GM23338 (cell line): ENCODE measurements at regions not wholly inside any gene's neighbourhood (a gene's known extent, or its start where the extent isn't known, plus 50 kb on each side); places are given as distances from the start of the nearest gene placed in this dataset.
A peak's percentile ranks its signal among the peaks of the same experiment; 100 is the strongest.

Experiments
- ATAC-seq: fragments of 200-7000 bp; cut with Tn5 transposase; 3 replicates; pipeline ENCODE4 v1.9.1; 2020
- DNase-seq: peaks from one replicate; pipeline ENCODE4 v3.0.0-alpha.2; 2015; ENCODE audit warnings: low spot score
- H2AFZ ChIP-seq: fragments of 200-600 bp; sonication (generic); 2 replicates; pipeline ENCODE4 v1.8.0; 2016; ENCODE audit warnings: antibody characterized with exemption, mild to moderate bottlenecking, moderate library complexity
- H3F3A ChIP-seq: fragments of 200-600 bp; sonication (generic); replicated peaks from 2 replicates; pipeline ENCODE4 v1.8.0; 2017; ENCODE audit warnings: antibody characterized with exemption, mixed run types, low read depth
- H3K27ac ChIP-seq: fragments of 200-600 bp; sonication (generic); 2 replicates; pipeline ENCODE4 v1.6.1; 2016; ENCODE audit warnings: low read depth
- H3K27me3 ChIP-seq: fragments of 200-600 bp; sonication (generic); 2 replicates; pipeline ENCODE4 v1.8.0; 2016; ENCODE audit warnings: mild to moderate bottlenecking, mixed run types, moderate library complexity; ENCODE audit not compliant: insufficient read depth
- H3K36me3 ChIP-seq: fragments of 200-600 bp; sonication (generic); 2 replicates; pipeline ENCODE4 v1.8.0; 2016; ENCODE audit warnings: mild to moderate bottlenecking; ENCODE audit not compliant: insufficient read depth
- H3K4me1 ChIP-seq: fragments of 200-600 bp; sonication (generic); 2 replicates; pipeline ENCODE4 v1.8.0; 2016; ENCODE audit warnings: mild to moderate bottlenecking, moderate library complexity; ENCODE audit not compliant: insufficient read depth
- H3K4me2 ChIP-seq: fragments of 200-600 bp; sonication (generic); 2 replicates; pipeline ENCODE4 v1.7.1; 2017; ENCODE audit warnings: mixed run types
- H3K4me3 ChIP-seq: fragments of 200-600 bp; sonication (generic); 2 replicates; pipeline ENCODE4 v1.6.1; 2016; ENCODE audit warnings: mixed run types
- H3K79me2 ChIP-seq: fragments of 200-600 bp; sonication (generic); replicated peaks from 2 replicates; pipeline ENCODE4 v1.8.0; 2017; ENCODE audit warnings: mild to moderate bottlenecking; ENCODE audit not compliant: insufficient read depth
- H3K9me2 ChIP-seq: fragments of 200-600 bp; sonication (generic); 2 replicates; pipeline ENCODE4 v1.8.0; 2017; ENCODE audit not compliant: insufficient read depth
- H4K20me1 ChIP-seq: fragments of 200-600 bp; sonication (generic); replicated peaks from 2 replicates; pipeline ENCODE4 v1.8.0; 2017; ENCODE audit warnings: mild to moderate bottlenecking; ENCODE audit not compliant: insufficient read depth
- H3K27ac Mint-ChIP-seq: 2 replicates; pipeline ENCODE4 v1.8.0; 2020; ENCODE audit warnings: inconsistent platforms, mild to moderate bottlenecking, moderate library complexity, mixed read lengths
- H3K27me3 Mint-ChIP-seq: 3 replicates; pipeline ENCODE4 v1.8.0; 2022; ENCODE audit warnings: low read depth, mild to moderate bottlenecking, moderate library complexity, mixed read lengths, inconsistent platforms; ENCODE audit not compliant: insufficient read depth, poor library complexity
- H3K36me3 Mint-ChIP-seq: 3 replicates; pipeline ENCODE4 v1.8.0; 2021; ENCODE audit warnings: low read depth, mild to moderate bottlenecking, inconsistent platforms, moderate library complexity, mixed read lengths
- H3K4me1 Mint-ChIP-seq: 3 replicates; pipeline ENCODE4 v1.8.0; 2020; ENCODE audit warnings: mild to moderate bottlenecking, inconsistent platforms, mixed read lengths
- H3K4me3 Mint-ChIP-seq: 3 replicates; pipeline ENCODE4 v1.8.0; 2021; ENCODE audit warnings: moderate library complexity, mild to moderate bottlenecking, inconsistent platforms, mixed read lengths
- H3K9me3 Mint-ChIP-seq: 3 replicates; pipeline ENCODE4 v1.8.0; 2020; ENCODE audit warnings: moderate library complexity, mild to moderate bottlenecking, inconsistent platforms, mixed read lengths
- CREB1 ChIP-seq: fragments of 250-450 bp; sonication (Bioruptor Pico); IDR thresholded peaks from 2 replicates; pipeline ENCODE4 v1.5.0; 2020; ENCODE audit warnings: low read depth, mild to moderate bottlenecking, moderate library complexity
- EZH2 ChIP-seq: fragments of 200-600 bp; sonication (generic); IDR thresholded peaks from one replicate; pipeline ENCODE4 v1.8.0; 2017; ENCODE audit warnings: antibody characterized with exemption, mild to moderate bottlenecking, low read depth; ENCODE audit not compliant: unreplicated experiment
- EZH2phosphoT487 ChIP-seq: fragments of 200-600 bp; sonication (generic); IDR thresholded peaks from one replicate; pipeline ENCODE4 v1.8.1; 2018; ENCODE audit warnings: antibody characterized with exemption; ENCODE audit not compliant: unreplicated experiment
- JUNB ChIP-seq: IDR thresholded peaks from one replicate; pipeline ENCODE4 v1.6.1; 2016; ENCODE audit warnings: antibody characterized with exemption; ENCODE audit not compliant: unreplicated experiment
- NANOG ChIP-seq: IDR thresholded peaks from 2 replicates; pipeline ENCODE4 v1.6.1; 2016; ENCODE audit warnings: antibody characterized with exemption, borderline replicate concordance
- POLR2AphosphoS5 ChIP-seq: IDR thresholded peaks from 2 replicates; pipeline ENCODE4 v1.6.1; 2016; ENCODE audit warnings: antibody characterized with exemption, low read depth
- STAT1 ChIP-seq: IDR thresholded peaks from one replicate; pipeline ENCODE4 v1.6.1; 2016; ENCODE audit warnings: antibody characterized with exemption; ENCODE audit not compliant: unreplicated experiment
- ZNF114 ChIP-seq: fragments of 250-450 bp; sonication (Bioruptor Pico); IDR thresholded peaks from 2 replicates; pipeline ENCODE4 v1.5.0; 2020; ENCODE audit warnings: mild to moderate bottlenecking, moderate library complexity
- ZNF331 ChIP-seq: fragments of 250-450 bp; sonication (Bioruptor Pico); IDR thresholded peaks from 2 replicates; pipeline ENCODE4 v1.5.0; 2020; ENCODE audit warnings: low read depth, mild to moderate bottlenecking, moderate library complexity
- TF ChIP-seq, protein P1 (sequence below): fragments of 250-450 bp; sonication (Bioruptor Pico); IDR thresholded peaks from 2 replicates; pipeline ENCODE4 v1.5.0; 2020; ENCODE audit warnings: mild to moderate bottlenecking, moderate library complexity
- TF ChIP-seq, protein P2 (sequence below), 2 experiments: fragments of 200-600 bp in 1 of 2; sonication (generic) in 1 of 2; conservative IDR thresholded peaks; 2 replicates each; pipeline versions ENCODE4 v1.5.1 to v1.6.1; 2016 to 2017; ENCODE audit warnings: antibody characterized with exemption in 2 of 2, low read depth in 2 of 2, mild to moderate bottlenecking in 2 of 2, moderate library complexity in 1 of 2

DNA sequence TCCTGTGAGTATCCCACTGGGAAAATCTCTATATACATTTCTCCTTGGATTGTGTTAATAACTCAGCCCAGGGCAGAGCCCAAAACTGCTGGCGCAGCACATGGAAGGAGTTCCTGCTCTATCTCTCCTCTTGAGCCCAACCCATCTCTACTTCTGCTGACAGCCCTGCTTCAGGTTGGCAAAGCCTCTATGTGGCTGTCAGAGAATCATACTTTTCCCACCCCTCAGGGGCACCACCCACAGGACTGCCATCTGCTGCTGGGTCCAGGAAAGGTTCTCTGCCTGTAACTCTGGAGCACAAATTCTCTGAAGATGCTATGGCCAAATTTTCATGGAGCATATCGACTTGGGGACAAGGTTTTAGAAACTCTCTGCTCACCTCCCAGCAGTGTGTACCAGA, 278.5 kb upstream of the EMCN start:
- no peaks in the 10 kb centered on the region for H3K9me2 ChIP-seq
- Mint-ChIP-seq H3K27ac (no peak overlapping the region), H3K9me3 (no peaks in the 10 kb centered on the region)

DNA sequence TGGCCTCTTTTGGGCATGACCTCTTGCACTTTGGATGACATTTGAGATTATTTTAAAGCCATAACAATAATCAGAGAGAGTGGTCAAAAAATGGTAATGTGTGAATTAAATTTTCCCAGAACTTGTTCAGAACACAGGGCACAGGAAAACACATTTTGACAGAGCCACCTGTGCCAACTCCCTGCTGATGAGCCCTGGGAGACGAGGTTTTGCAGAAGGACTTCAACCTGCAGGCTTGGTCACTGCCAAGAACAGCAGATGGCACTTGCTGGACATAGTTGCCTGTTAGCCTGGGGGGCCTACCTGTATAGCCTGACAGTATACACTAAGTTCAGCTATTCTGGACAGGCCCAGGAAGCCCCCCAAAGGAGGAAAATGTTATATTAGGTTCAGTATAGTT, 277.8 kb upstream of the EMCN start:
- Mint-ChIP-seq H3K27me3 (no peaks in the 10 kb centered on the region), H3K4me3 (no peak overlapping the region), H3K9me3 (no peaks in the 10 kb centered on the region), H3K27ac (no peak overlapping the region), H3K36me3 (no peaks in the 10 kb centered on the region), H3K4me1 (peaks cover 13% of the 10 kb centered on the region; the same call in 2 of the 3 replicates)
- Histone ChIP-seq H3K27me3 (no peaks in the 10 kb centered on the region), H2AFZ (no peak overlapping the region), H3K4me1 (0 out of 2 replicates have a peak, but pooled peaks cover 9% of the 10 kb centered on the region), H3F3A (no peaks in the 10 kb centered on the region), H3K9me2 (no peaks in the 10 kb centered on the region), H3K79me2 (no peaks in the 10 kb centered on the region), H4K20me1 (no peaks in the 10 kb centered on the region), H3K36me3 (no peaks in the 10 kb centered on the region), H3K4me3 (no peak overlapping the region), H3K27ac (no peak overlapping the region), H3K4me2 (no peak overlapping the region)
- ATAC-seq: no peak
- DNase-seq: no peak
- TF ChIP-seq NANOG (no peak), JUNB (no peak), EZH2phosphoT487 (no peak), STAT1 (no peak), POLR2AphosphoS5 (no peak), ZNF331 (no peak), EZH2 (no peak), CREB1 (no peak), ZNF114 (CRISPR knock-in tag) (no peak)
- TF ChIP-seq, protein P1, sequence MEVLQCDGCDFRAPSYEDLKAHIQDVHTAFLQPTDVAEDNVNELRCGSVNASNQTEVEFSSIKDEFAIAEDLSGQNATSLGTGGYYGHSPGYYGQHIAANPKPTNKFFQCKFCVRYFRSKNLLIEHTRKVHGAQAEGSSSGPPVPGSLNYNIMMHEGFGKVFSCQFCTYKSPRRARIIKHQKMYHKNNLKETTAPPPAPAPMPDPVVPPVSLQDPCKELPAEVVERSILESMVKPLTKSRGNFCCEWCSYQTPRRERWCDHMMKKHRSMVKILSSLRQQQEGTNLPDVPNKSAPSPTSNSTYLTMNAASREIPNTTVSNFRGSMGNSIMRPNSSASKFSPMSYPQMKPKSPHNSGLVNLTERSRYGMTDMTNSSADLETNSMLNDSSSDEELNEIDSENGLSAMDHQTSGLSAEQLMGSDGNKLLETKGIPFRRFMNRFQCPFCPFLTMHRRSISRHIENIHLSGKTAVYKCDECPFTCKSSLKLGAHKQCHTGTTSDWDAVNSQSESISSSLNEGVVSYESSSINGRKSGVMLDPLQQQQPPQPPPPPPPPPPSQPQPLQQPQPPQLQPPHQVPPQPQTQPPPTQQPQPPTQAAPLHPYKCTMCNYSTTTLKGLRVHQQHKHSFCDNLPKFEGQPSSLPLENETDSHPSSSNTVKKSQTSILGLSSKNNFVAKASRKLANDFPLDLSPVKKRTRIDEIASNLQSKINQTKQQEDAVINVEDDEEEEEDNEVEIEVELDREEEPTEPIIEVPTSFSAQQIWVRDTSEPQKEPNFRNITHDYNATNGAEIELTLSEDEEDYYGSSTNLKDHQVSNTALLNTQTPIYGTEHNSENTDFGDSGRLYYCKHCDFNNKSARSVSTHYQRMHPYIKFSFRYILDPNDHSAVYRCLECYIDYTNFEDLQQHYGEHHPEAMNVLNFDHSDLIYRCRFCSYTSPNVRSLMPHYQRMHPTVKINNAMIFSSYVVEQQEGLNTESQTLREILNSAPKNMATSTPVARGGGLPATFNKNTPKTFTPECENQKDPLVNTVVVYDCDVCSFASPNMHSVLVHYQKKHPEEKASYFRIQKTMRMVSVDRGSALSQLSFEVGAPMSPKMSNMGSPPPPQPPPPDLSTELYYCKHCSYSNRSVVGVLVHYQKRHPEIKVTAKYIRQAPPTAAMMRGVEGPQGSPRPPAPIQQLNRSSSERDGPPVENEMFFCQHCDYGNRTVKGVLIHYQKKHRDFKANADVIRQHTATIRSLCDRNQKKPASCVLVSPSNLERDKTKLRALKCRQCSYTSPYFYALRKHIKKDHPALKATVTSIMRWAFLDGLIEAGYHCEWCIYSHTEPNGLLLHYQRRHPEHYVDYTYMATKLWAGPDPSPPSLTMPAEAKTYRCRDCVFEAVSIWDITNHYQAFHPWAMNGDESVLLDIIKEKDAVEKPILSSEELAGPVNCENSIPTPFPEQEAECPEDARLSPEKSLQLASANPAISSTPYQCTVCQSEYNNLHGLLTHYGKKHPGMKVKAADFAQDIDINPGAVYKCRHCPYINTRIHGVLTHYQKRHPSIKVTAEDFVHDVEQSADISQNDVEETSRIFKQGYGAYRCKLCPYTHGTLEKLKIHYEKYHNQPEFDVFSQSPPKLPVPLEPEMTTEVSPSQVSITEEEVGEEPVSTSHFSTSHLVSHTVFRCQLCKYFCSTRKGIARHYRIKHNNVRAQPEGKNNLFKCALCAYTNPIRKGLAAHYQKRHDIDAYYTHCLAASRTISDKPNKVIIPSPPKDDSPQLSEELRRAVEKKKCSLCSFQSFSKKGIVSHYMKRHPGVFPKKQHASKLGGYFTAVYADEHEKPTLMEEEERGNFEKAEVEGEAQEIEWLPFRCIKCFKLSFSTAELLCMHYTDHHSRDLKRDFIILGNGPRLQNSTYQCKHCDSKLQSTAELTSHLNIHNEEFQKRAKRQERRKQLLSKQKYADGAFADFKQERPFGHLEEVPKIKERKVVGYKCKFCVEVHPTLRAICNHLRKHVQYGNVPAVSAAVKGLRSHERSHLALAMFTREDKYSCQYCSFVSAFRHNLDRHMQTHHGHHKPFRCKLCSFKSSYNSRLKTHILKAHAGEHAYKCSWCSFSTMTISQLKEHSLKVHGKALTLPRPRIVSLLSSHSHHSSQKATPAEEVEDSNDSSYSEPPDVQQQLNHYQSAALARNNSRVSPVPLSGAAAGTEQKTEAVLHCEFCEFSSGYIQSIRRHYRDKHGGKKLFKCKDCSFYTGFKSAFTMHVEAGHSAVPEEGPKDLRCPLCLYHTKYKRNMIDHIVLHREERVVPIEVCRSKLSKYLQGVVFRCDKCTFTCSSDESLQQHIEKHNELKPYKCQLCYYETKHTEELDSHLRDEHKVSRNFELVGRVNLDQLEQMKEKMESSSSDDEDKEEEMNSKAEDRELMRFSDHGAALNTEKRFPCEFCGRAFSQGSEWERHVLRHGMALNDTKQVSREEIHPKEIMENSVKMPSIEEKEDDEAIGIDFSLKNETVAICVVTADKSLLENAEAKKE (CRISPR knock-in tag): no peak
- TF ChIP-seq, protein P2, sequence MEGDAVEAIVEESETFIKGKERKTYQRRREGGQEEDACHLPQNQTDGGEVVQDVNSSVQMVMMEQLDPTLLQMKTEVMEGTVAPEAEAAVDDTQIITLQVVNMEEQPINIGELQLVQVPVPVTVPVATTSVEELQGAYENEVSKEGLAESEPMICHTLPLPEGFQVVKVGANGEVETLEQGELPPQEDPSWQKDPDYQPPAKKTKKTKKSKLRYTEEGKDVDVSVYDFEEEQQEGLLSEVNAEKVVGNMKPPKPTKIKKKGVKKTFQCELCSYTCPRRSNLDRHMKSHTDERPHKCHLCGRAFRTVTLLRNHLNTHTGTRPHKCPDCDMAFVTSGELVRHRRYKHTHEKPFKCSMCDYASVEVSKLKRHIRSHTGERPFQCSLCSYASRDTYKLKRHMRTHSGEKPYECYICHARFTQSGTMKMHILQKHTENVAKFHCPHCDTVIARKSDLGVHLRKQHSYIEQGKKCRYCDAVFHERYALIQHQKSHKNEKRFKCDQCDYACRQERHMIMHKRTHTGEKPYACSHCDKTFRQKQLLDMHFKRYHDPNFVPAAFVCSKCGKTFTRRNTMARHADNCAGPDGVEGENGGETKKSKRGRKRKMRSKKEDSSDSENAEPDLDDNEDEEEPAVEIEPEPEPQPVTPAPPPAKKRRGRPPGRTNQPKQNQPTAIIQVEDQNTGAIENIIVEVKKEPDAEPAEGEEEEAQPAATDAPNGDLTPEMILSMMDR (conservative IDR thresholded peaks at IDR 0.05; ENCODE audit: low read depth in 2 of 2): no peak

More for the DNA sequence above, 278.5 kb upstream of the EMCN start:
- TF ChIP-seq ZNF331: no peak
- TF ChIP-seq, protein P2 (conservative IDR thresholded peaks at IDR 0.05; ENCODE audit: low read depth in 2 of 2): 0 out of 4 replicates have a peak, but pooled peaks of 1 of the 2 experiments have one; percentile 1
- Histone ChIP-seq H3K27ac (no peak overlapping the region), H3K4me2 (no peak overlapping the region), H3K4me1 (0 out of 2 replicates have a peak, but pooled peaks cover 9% of the 10 kb centered on the region), H3K27me3 (no peaks in the 10 kb centered on the region), H2AFZ (no peak overlapping the region), H3K79me2 (no peaks in the 10 kb centered on the region), H3K36me3 (no peaks in the 10 kb centered on the region), H4K20me1 (no peaks in the 10 kb centered on the region), H3K4me3 (no peak overlapping the region), H3F3A (no peaks in the 10 kb centered on the region)
- Mint-ChIP-seq H3K4me3 (no peak overlapping the region), H3K27me3 (no peaks in the 10 kb centered on the region), H3K36me3 (no peaks in the 10 kb centered on the region), H3K4me1 (peaks cover 7% of the 10 kb centered on the region; the same call in 2 of the 3 replicates)
- ATAC-seq (no peak), DNase-seq (no peak)
